HepG2 (cell line): ENCODE measurements at regions not wholly inside any gene's neighbourhood (a gene's known extent, or its start where the extent isn't known, plus 50 kb on each side); places are given as distances from the start of the nearest gene placed in this dataset.

Source experiments
- ATAC-seq: fragments of 200-7000 bp; cut with Tn5 transposase; 3 replicates; pipeline ENCODE4 v1.9.1; 2020; ENCODE audit warnings: mild to moderate bottlenecking, moderate library complexity
- BruUV-seq: library from RNA; stranded (reverse); fragments of 400-500 nt; replicated peaks from 2 replicates; lab custom pipeline; 2021; lab: Mats Ljungman, UMichigan
- CTCF ChIA-PET: fragments of 300-600 bp; formaldehyde crosslinking; extraction: SDS; loops from one replicate; lab custom pipeline; 2021; ENCODE audit warnings: low total read pairs, inconsistent platforms, low intra/inter-chr PET ratio; lab: Yijun Ruan, JAX
- POLR2A ChIA-PET: fragments of 350-600 bp; sonication (Branson Sonifier 250); formaldehyde crosslinking; loops from one replicate; lab custom pipeline; 2020; ENCODE audit warnings: antibody characterized with exemption, inconsistent platforms; lab: Yijun Ruan, JAX
- DNase-seq: peaks from one replicate; pipeline ENCODE4 v3.0.0-alpha.2; 2015; ENCODE audit warnings: low spot score
- FAIRE-seq: peaks from 3 replicates; lab custom pipeline; 2011; peaks lifted over from hg19 to GRCh38; lab: Jason Lieb, UNC
- H2AFZ ChIP-seq: one replicate; pipeline ENCODE4 v1.6.1; 2011; ENCODE audit warnings: low read length, inconsistent platforms
- H3K27ac ChIP-seq: fragments of 300-600 bp; 3 replicates; pipeline ENCODE4 v1.8.0; 2011; ENCODE audit warnings: mixed run types, mild to moderate bottlenecking, mixed read lengths, low read length, inconsistent platforms; ENCODE audit not compliant: insufficient read depth; ENCODE audit errors: extremely low read length
- H3K27me3 ChIP-seq, 2 experiments: fragments of 200-600 bp in 1 of 2; 2 replicates in 1 of 2; 3 replicates in 1 of 2; pipeline versions ENCODE4 v1.6.0 to v1.8.0; 2011; ENCODE audit warnings: low read length in 2 of 2, mild to moderate bottlenecking in 2 of 2, moderate library complexity in 2 of 2, inconsistent platforms in 1 of 2; ENCODE audit not compliant: insufficient read depth in 2 of 2, control insufficient read depth in 1 of 2
- H3K36me3 ChIP-seq, 2 experiments: fragments of 200-600 bp in 1 of 2; replicated peaks in 1 of 2; 2 replicates in 1 of 2; 3 replicates in 1 of 2; pipeline versions ENCODE4 v1.5.1 to v1.8.0; 2011; ENCODE audit warnings: low read length in 2 of 2, inconsistent platforms in 1 of 2; ENCODE audit not compliant: insufficient read depth in 2 of 2, control insufficient read depth in 1 of 2
- H3K4me1 ChIP-seq: 2 replicates; pipeline ENCODE4 v1.5.1; 2012; ENCODE audit warnings: low read length, inconsistent platforms; ENCODE audit not compliant: insufficient read depth
- H3K4me2 ChIP-seq: 2 replicates; pipeline ENCODE4 v1.6.0; 2011; ENCODE audit warnings: low read depth, low read length, inconsistent platforms
- H3K4me3 ChIP-seq, 3 experiments: fragments of 200-600 bp in 1 of 3; sonication (generic), shearing (Covaris generic) in 1 of 3; replicated peaks in 1 of 3; 2 replicates each; pipeline ENCODE4 v1.5.1; 2011 to 2016; ENCODE audit warnings: low read length in 3 of 3, inconsistent platforms in 2 of 3, low read depth in 2 of 3, mild to moderate bottlenecking in 2 of 3, control low read depth in 1 of 3, mixed read lengths in 1 of 3; ENCODE audit not compliant: insufficient read depth in 1 of 3
- H3K79me2 ChIP-seq: one replicate; pipeline ENCODE4 v1.6.1; 2011; ENCODE audit warnings: low read length, inconsistent platforms; ENCODE audit not compliant: insufficient read depth
- H3K9ac ChIP-seq: 2 replicates; pipeline ENCODE4 v1.6.0; 2011; ENCODE audit warnings: mild to moderate bottlenecking, low read depth, low read length, inconsistent platforms; ENCODE audit not compliant: insufficient read depth
- H3K9me3 ChIP-seq: 2 replicates; pipeline ENCODE4 v1.5.1; 2012; ENCODE audit warnings: mild to moderate bottlenecking, low read length
- H4K20me1 ChIP-seq: 2 replicates; pipeline ENCODE4 v1.6.0; 2011; ENCODE audit warnings: inconsistent platforms, mild to moderate bottlenecking, low read length, moderate library complexity; ENCODE audit not compliant: insufficient read depth
- NR3C1 ChIP-seq: sonication (generic); formaldehyde crosslinking; IDR thresholded peaks from 2 replicates; pipeline ENCODE4 v1.4.0; 2020; ENCODE audit warnings: missing genetic modification reagents
- STAG1 ChIP-seq: sonication (generic); formaldehyde crosslinking; IDR thresholded peaks from 2 replicates; pipeline ENCODE4 v1.4.0; 2020; ENCODE audit warnings: missing genetic modification reagents
- WGBS: methylation state at CpG from one replicate; pipeline ENCODE4 v1.1.6; 2017; ENCODE audit warnings: low lambda C conversion rate; 5-methylcytosine and 5-hydroxymethylcytosine counted together
- in situ Hi-C: cut with HindIII; loops from 2 replicates; pipeline ENCODE4 v1.10.0; 2017; ENCODE audit warnings: low pct_unique_long_range_greater_than_20kb; ENCODE audit not compliant: extremely low pct_ligation_motif_present
- intact Hi-C: fragments of 100-400 bp; cut with micrococcal nuclease; formaldehyde crosslinking; loops from one replicate; pipeline ENCODE4 v1.10.0; 2022; ENCODE audit not compliant: unreplicated experiment
- TF ChIP-seq, protein P1 (sequence below): sonication (generic); formaldehyde crosslinking; IDR thresholded peaks from 2 replicates; pipeline ENCODE4 v1.5.0; 2020; ENCODE audit warnings: mild to moderate bottlenecking, missing genetic modification reagents, moderate library complexity
- TF ChIP-seq, protein P2 (sequence below): IDR thresholded peaks from 2 replicates; pipeline ENCODE4 v1.6.1; 2018; ENCODE audit warnings: missing genetic modification reagents
- TF ChIP-seq, protein P3 (sequence below): sonication (generic); formaldehyde crosslinking; IDR thresholded peaks from 2 replicates; pipeline ENCODE4 v1.5.0; 2020; ENCODE audit warnings: mild to moderate bottlenecking, missing genetic modification reagents, borderline replicate concordance

DNA sequence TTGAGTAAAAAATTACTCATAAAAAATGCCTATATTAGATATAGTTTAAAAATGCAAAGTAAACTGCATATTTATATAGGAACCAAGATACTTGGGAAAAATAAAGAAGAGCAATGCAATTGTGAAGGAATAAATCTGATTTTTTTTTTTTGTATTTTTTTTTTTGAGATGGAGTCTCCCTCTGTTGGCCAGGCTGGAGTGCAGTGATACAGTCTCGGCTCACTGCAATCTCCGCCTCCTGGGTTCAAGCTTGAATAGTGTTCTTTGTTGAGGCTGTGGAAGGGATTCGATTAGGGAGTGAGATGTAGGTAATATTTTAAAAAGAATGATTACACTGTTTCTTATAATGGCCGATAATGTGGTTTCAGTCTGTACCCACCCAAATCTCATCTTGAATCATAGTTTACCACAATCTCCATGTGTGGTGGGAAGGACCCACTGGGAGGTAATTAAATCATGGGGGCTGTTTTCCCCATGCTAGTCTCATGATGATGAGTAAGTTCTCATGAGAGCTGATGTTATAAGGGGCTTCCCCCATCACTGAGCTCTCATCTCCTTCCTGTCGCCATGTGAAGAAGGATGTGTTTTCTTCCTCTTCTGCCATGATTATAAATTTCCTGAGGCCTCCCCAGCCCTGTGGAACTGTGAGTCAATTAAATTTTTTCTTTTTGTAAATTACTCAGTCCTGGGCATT, 1765.9 kb downstream of the PLA2G4A start:
- H3K79me2 ChIP-seq: no peaks in the 10 kb centered on the region
- no peak overlapping the region for H3K4me3 ChIP-seq
- WGBS: 9% methylated on average over 5 of the region's 5 CpGs
- no peaks in the 10 kb centered on the region for H3K36me3 ChIP-seq
- intact Hi-C loops: loop anchor here (5.0 kb wide), 1 partner anchor 667 kb away; no protein-coding TSS in a partner anchor
- FAIRE-seq (no peak), ATAC-seq (no peak), DNase-seq (no peak)
- in situ Hi-C loops: no loop called here
- no peak overlapping the region for H3K4me2 ChIP-seq
- no peak overlapping the region for H3K9ac ChIP-seq
- POLR2A ChIA-PET: no interaction called here
- CTCF ChIA-PET: no interaction called here
- no TSS peak for BruUV-seq
- no peak overlapping the region for H2AFZ ChIP-seq
- no peaks in the 10 kb centered on the region for H4K20me1 ChIP-seq
- TF ChIP-seq STAG1 (CRISPR knock-in tag): peak; percentile 16; the same call in 1 of the 2 replicates
- TF ChIP-seq, protein P1, sequence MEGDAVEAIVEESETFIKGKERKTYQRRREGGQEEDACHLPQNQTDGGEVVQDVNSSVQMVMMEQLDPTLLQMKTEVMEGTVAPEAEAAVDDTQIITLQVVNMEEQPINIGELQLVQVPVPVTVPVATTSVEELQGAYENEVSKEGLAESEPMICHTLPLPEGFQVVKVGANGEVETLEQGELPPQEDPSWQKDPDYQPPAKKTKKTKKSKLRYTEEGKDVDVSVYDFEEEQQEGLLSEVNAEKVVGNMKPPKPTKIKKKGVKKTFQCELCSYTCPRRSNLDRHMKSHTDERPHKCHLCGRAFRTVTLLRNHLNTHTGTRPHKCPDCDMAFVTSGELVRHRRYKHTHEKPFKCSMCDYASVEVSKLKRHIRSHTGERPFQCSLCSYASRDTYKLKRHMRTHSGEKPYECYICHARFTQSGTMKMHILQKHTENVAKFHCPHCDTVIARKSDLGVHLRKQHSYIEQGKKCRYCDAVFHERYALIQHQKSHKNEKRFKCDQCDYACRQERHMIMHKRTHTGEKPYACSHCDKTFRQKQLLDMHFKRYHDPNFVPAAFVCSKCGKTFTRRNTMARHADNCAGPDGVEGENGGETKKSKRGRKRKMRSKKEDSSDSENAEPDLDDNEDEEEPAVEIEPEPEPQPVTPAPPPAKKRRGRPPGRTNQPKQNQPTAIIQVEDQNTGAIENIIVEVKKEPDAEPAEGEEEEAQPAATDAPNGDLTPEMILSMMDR (CRISPR knock-in tag): 0 out of 2 replicates have a peak, but pooled peaks have one; percentile 3
- TF ChIP-seq, protein P2, sequence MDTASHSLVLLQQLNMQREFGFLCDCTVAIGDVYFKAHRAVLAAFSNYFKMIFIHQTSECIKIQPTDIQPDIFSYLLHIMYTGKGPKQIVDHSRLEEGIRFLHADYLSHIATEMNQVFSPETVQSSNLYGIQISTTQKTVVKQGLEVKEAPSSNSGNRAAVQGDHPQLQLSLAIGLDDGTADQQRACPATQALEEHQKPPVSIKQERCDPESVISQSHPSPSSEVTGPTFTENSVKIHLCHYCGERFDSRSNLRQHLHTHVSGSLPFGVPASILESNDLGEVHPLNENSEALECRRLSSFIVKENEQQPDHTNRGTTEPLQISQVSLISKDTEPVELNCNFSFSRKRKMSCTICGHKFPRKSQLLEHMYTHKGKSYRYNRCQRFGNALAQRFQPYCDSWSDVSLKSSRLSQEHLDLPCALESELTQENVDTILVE (CRISPR knock-in tag): no peak
- no peaks in the 10 kb centered on the region for H3K27me3 ChIP-seq
- H3K27ac ChIP-seq: no peak overlapping the region
- no peaks in the 10 kb centered on the region for H3K9me3 ChIP-seq
- H3K4me1 ChIP-seq: no peaks in the 10 kb centered on the region

DNA sequence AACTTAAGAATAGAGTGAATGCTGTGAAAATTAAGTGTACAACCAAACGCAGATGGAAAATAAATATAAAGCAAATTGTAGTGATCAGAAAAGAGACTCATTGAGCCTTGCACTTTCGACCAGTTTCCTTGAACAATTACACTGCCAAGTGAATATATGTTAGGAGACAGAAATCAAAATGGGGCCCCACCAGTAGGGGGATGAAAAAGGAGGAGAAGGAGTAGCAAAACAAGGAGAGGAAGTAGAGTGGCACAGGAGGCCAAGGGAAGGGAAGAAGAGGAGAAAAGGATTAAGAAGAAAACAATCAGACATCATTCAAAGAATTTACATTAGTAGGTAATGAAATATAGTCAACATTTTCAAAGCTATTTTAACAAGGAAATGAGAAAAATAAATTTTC, 1770.6 kb downstream of the PLA2G4A start:
- 0% methylated on average over 2 of the region's 2 CpGs for WGBS
- no peak for ATAC-seq
- no peak for TF ChIP-seq NR3C1 (CRISPR knock-in tag)
- TF ChIP-seq, protein P3, sequence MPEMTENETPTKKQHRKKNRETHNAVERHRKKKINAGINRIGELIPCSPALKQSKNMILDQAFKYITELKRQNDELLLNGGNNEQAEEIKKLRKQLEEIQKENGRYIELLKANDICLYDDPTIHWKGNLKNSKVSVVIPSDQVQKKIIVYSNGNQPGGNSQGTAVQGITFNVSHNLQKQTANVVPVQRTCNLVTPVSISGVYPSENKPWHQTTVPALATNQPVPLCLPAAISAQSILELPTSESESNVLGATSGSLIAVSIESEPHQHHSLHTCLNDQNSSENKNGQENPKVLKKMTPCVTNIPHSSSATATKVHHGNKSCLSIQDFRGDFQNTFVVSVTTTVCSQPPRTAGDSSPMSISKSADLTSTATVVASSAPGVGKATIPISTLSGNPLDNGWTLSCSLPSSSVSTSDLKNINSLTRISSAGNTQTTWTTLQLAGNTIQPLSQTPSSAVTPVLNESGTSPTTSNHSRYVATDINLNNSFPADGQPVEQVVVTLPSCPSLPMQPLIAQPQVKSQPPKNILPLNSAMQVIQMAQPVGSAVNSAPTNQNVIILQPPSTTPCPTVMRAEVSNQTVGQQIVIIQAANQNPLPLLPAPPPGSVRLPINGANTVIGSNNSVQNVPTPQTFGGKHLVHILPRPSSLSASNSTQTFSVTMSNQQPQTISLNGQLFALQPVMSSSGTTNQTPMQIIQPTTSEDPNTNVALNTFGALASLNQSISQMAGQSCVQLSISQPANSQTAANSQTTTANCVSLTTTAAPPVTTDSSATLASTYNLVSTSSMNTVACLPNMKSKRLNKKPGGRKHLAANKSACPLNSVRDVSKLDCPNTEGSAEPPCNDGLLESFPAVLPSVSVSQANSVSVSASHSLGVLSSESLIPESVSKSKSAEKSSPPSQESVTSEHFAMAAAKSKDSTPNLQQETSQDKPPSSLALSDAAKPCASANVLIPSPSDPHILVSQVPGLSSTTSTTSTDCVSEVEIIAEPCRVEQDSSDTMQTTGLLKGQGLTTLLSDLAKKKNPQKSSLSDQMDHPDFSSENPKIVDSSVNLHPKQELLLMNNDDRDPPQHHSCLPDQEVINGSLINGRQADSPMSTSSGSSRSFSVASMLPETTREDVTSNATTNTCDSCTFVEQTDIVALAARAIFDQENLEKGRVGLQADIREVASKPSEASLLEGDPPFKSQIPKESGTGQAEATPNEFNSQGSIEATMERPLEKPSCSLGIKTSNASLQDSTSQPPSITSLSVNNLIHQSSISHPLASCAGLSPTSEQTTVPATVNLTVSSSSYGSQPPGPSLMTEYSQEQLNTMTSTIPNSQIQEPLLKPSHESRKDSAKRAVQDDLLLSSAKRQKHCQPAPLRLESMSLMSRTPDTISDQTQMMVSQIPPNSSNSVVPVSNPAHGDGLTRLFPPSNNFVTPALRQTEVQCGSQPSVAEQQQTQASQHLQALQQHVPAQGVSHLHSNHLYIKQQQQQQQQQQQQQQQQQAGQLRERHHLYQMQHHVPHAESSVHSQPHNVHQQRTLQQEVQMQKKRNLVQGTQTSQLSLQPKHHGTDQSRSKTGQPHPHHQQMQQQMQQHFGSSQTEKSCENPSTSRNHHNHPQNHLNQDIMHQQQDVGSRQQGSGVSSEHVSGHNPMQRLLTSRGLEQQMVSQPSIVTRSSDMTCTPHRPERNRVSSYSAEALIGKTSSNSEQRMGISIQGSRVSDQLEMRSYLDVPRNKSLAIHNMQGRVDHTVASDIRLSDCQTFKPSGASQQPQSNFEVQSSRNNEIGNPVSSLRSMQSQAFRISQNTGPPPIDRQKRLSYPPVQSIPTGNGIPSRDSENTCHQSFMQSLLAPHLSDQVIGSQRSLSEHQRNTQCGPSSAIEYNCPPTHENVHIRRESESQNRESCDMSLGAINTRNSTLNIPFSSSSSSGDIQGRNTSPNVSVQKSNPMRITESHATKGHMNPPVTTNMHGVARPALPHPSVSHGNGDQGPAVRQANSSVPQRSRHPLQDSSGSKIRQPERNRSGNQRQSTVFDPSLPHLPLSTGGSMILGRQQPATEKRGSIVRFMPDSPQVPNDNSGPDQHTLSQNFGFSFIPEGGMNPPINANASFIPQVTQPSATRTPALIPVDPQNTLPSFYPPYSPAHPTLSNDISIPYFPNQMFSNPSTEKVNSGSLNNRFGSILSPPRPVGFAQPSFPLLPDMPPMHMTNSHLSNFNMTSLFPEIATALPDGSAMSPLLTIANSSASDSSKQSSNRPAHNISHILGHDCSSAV (CRISPR knock-in tag): no peak

More for the DNA sequence above, 1770.6 kb downstream of the PLA2G4A start:
- Histone ChIP-seq H3K27ac (no peak overlapping the region), H3K27me3 (no peaks in the 10 kb centered on the region), H3K4me1 (no peaks in the 10 kb centered on the region), H3K79me2 (no peaks in the 10 kb centered on the region), H3K4me2 (no peak overlapping the region), H3K4me3 (no peak overlapping the region), H2AFZ (no peak overlapping the region), H4K20me1 (no peaks in the 10 kb centered on the region), H3K36me3 (no peaks in the 10 kb centered on the region), H3K9me3 (no peaks in the 10 kb centered on the region), H3K9ac (no peak overlapping the region)
- DNase-seq (no peak), FAIRE-seq (no peak)
- no TSS peak for BruUV-seq
- in situ Hi-C loops (no loop called here), intact Hi-C loops (no loop called here)
- CTCF ChIA-PET: no interaction called here
- POLR2A ChIA-PET: no interaction called here
